ENCODE measurements at regions not wholly inside any gene's neighbourhood (a gene's known extent, or its start where the extent isn't known, plus 50 kb on each side); places are given as distances from the start of the nearest gene placed in this dataset.
"Not testable (repeated sequence)": the region's sequence is repeated elsewhere in the genome, so short reads cannot be mapped to it uniquely, and the experiment has no call there.

- TF ChIP-seq JUN (IDR thresholded peaks at IDR 0.05; ENCODE audit: borderline replicate concordance, insufficient read depth, insufficient read length, low read depth); POLR2A (IDR thresholded peaks at IDR 0.05; ENCODE audit: low read depth, low read length); CTCF (IDR thresholded peaks at IDR 0.05; ENCODE audit: extremely low read depth in 1 of 2, insufficient read depth in 1 of 2, low read depth in 1 of 2, low read length in 2 of 2); EZH2 (IDR thresholded peaks at IDR 0.05; ENCODE audit: borderline replicate concordance, low read depth, low read length, severe bottlenecking); MAX (IDR thresholded peaks at IDR 0.05; ENCODE audit: insufficient read depth, insufficient read length); POLR2AphosphoS5 (IDR thresholded peaks at IDR 0.05; ENCODE audit: insufficient read depth, low read depth, low read length); FOS (IDR thresholded peaks at IDR 0.05; ENCODE audit: borderline replicate concordance, insufficient read depth, low read length): not testable (repeated sequence)
Observed at GRCh38 chrX:66102398-66102797, 61.6 kb upstream of the HEPH start.

Measured in endothelial cell of umbilical vein (primary cell).